Inflammatory macrophage (primary cell): ENCODE measurements at regions not wholly inside any gene's neighbourhood (a gene's known extent, or its start where the extent isn't known, plus 50 kb on each side); places are given as distances from the start of the nearest gene placed in this dataset.

ENCODE experiments used
- DNase-seq, 2 donors: peaks; one replicate each; pipeline ENCODE4 v3.0.0-alpha.2; 2020 to 2022

- DNase-seq = peak; percentile 50 to 64
These were observed 91.0 kb upstream of the FMN2 start for GRCh38 chr1:240000634-240001033.

GRCh38 chr1:240001177-240001740, 90.4 kb upstream of the FMN2 start:
- DNase-seq = no peak

- DNase-seq = peak; percentile 7 to 39
These were observed 87.5 kb upstream of the FMN2 start for GRCh38 chr1:240004086-240004749.

- no peak for DNase-seq
These were observed 85.6 kb upstream of the FMN2 start for GRCh38 chr1:240005997-240006650.

- no peak for DNase-seq
These were observed 83.4 kb upstream of the FMN2 start for GRCh38 chr1:240008298-240008697.

- DNase-seq = no peak
These were observed 77.6 kb upstream of the FMN2 start for GRCh38 chr1:240014051-240014450.

GRCh38 chr1:240018617-240019016, 73.1 kb upstream of the FMN2 start:
- no peak for DNase-seq

- DNase-seq = no peak
These were observed 72.2 kb upstream of the FMN2 start for GRCh38 chr1:240019524-240019923.

- DNase-seq = no peak
These were observed 70.8 kb upstream of the FMN2 start for GRCh38 chr1:240020871-240021270.

- DNase-seq = no peak
These were observed 70.0 kb upstream of the FMN2 start for GRCh38 chr1:240021709-240022108.

GRCh38 chr1:240027059-240027462, 64.6 kb upstream of the FMN2 start:
- peak; percentile 17 to 39 for DNase-seq

- no peak for DNase-seq
These were observed 62.3 kb upstream of the FMN2 start for GRCh38 chr1:240029418-240029817.

GRCh38 chr1:240030236-240030635, 61.4 kb upstream of the FMN2 start:
- DNase-seq = no peak

GRCh38 chr1:240031009-240031408, 60.7 kb upstream of the FMN2 start:
- no peak for DNase-seq

- no peak for DNase-seq
These were observed 60.3 kb upstream of the FMN2 start for GRCh38 chr1:240031414-240031813.

- no peak for DNase-seq
These were observed 58.3 kb upstream of the FMN2 start for GRCh38 chr1:240033406-240033805.

- DNase-seq = no peak
These were observed 55.2 kb upstream of the FMN2 start for GRCh38 chr1:240036526-240036925.
